ENCODE measurements at regions not wholly inside any gene's neighbourhood (a gene's known extent, or its start where the extent isn't known, plus 50 kb on each side); places are given as distances from the start of the nearest gene placed in this dataset.

DNA sequence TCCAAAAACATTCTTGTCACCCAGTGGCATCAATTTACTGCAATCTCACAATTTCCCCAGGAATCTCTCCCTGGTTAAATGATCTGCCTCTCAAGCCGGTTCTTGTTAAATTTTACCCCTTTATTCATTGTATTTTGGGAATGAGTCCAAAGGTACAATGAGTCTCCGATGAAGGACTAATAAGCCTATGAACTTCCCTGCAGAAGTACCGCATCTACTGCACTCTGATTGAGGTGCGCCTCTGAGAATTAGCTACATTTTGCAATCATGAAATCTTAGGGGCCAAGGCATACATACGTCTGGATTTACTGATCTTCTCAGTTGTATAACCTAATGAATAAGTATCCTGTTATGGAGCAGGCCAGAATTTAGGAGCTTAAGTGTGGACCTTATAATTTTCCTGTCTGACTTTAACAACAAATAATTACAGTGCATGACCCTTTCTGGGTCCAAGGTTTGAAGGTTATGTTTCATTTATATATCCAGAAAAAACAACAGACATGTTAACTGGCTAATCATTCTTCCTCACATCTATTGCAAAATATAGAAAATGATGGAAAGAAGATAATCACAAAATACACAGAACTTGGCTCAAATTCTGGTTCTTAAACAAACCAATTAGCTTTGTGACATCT, 261.8 kb upstream of the NRXN1 start:
- no peak for DNase-seq
- Histone ChIP-seq H3K27ac (ENCODE audit: insufficient read depth in 1 of 2, low read depth in 1 of 2, low read length in 2 of 2, poor library complexity in 1 of 2, severe bottlenecking in 2 of 2) (no peak overlapping the region), H3K4me1 (ENCODE audit: control extremely low read depth in 1 of 4, control insufficient read depth in 4 of 4, insufficient read depth in 4 of 4, low read length in 3 of 4) (no peaks in the 10 kb centered on the region), H3K27me3 (replicated peaks in 2 of 5; ENCODE audit: control insufficient read depth in 4 of 5, insufficient read depth in 5 of 5, low read length in 4 of 5) (no peaks in the 10 kb centered on the region), H3K9me3 (ENCODE audit: control extremely low read depth in 1 of 5, control insufficient read depth in 4 of 5, insufficient read depth in 2 of 5, low read depth in 1 of 5, low read length in 4 of 5) (no peaks in the 10 kb centered on the region), H3K4me3 (ENCODE audit: control insufficient read depth in 1 of 7, extremely low read depth in 1 of 7, insufficient read depth in 4 of 7, low read depth in 2 of 7, low read length in 6 of 7) (no peak overlapping the region), H3K36me3 (ENCODE audit: control insufficient read depth in 4 of 4, insufficient read depth in 4 of 4, low read length in 3 of 4) (no peaks in the 10 kb centered on the region)
- CTCF ChIA-PET, result no interaction called here
- 68% methylated on average over 4 of the region's 5 CpGs for WGBS (ENCODE audit: insufficient coverage)
- POLR2A ChIA-PET, result no interaction called here

DNA sequence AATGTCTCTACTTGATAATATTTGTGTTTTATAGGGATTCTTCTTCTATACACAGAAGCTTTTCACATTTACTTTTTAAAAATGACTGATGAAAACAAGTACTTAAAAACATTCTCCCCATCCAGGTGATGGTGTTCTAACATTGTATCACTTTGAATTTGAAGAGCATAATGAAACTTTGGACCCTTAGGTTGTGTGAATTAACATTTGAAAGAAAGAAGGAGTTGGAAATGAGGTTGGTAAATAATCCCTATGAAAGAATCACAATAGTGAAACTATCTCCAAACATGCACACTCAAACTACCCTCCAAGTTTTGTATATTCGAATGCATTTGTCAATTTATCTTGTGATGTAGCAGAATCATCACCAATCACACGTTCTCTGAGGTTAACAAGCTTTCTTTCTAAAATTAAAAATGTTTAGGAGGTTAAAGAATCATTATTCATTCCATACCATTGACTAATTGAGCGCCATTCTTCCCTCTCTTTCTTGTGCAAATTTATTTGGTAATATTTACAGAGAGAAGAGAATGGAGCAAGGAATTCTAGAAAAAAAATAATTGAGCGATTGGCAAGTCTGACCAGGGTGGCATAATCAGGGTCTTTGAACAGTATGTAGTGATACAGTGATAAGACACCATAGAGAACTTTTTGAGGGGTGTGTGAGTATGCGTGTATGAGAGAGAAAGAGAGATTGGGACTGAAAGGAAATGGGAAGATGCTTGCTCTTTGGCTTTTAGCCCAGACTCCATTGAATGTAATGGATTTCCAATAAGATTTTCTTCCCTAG, 260.0 kb upstream of the NRXN1 start:
- Histone ChIP-seq H3K4me1 (ENCODE audit: control extremely low read depth in 1 of 4, control insufficient read depth in 4 of 4, insufficient read depth in 4 of 4, low read length in 3 of 4) (no peaks in the 10 kb centered on the region), H3K36me3 (ENCODE audit: control insufficient read depth in 4 of 4, insufficient read depth in 4 of 4, low read length in 3 of 4) (no peaks in the 10 kb centered on the region), H3K27ac (ENCODE audit: insufficient read depth in 1 of 2, low read depth in 1 of 2, low read length in 2 of 2, poor library complexity in 1 of 2, severe bottlenecking in 2 of 2) (no peak overlapping the region), H3K4me3 (ENCODE audit: control insufficient read depth in 1 of 7, extremely low read depth in 1 of 7, insufficient read depth in 4 of 7, low read depth in 2 of 7, low read length in 6 of 7) (no peak overlapping the region), H3K9me3 (ENCODE audit: control extremely low read depth in 1 of 5, control insufficient read depth in 4 of 5, insufficient read depth in 2 of 5, low read depth in 1 of 5, low read length in 4 of 5) (no peaks in the 10 kb centered on the region), H3K27me3 (replicated peaks in 2 of 5; ENCODE audit: control insufficient read depth in 4 of 5, insufficient read depth in 5 of 5, low read length in 4 of 5) (no peaks in the 10 kb centered on the region)
- ChIA-PET CTCF (no interaction called here), POLR2A (no interaction called here)
- no peak for DNase-seq
- 90% methylated on average over 2 of the region's 5 CpGs for WGBS (ENCODE audit: insufficient coverage)

GRCh38 chr2:51290725-51291124, 258.8 kb upstream of the NRXN1 start:
- Histone ChIP-seq H3K4me3 (ENCODE audit: control insufficient read depth in 1 of 7, extremely low read depth in 1 of 7, insufficient read depth in 4 of 7, low read depth in 2 of 7, low read length in 6 of 7) (no peak overlapping the region), H3K4me1 (ENCODE audit: control extremely low read depth in 1 of 4, control insufficient read depth in 4 of 4, insufficient read depth in 4 of 4, low read length in 3 of 4) (no peaks in the 10 kb centered on the region), H3K9me3 (ENCODE audit: control extremely low read depth in 1 of 5, control insufficient read depth in 4 of 5, insufficient read depth in 2 of 5, low read depth in 1 of 5, low read length in 4 of 5) (no peaks in the 10 kb centered on the region), H3K27ac (ENCODE audit: insufficient read depth in 1 of 2, low read depth in 1 of 2, low read length in 2 of 2, poor library complexity in 1 of 2, severe bottlenecking in 2 of 2) (no peak overlapping the region), H3K27me3 (replicated peaks in 2 of 5; ENCODE audit: control insufficient read depth in 4 of 5, insufficient read depth in 5 of 5, low read length in 4 of 5) (no peaks in the 10 kb centered on the region), H3K36me3 (ENCODE audit: control insufficient read depth in 4 of 4, insufficient read depth in 4 of 4, low read length in 3 of 4) (no peaks in the 10 kb centered on the region)
- POLR2A ChIA-PET, result no interaction called here
- CTCF ChIA-PET, result no interaction called here
- no CpG with 5 or more reads among the region's 2 CpGs for WGBS (ENCODE audit: insufficient coverage)
- DNase-seq, result no peak

GRCh38 chr2:51289045-51289444, 257.1 kb upstream of the NRXN1 start:
- ChIA-PET POLR2A (no interaction called here), CTCF (no interaction called here)
- Histone ChIP-seq H3K36me3 (ENCODE audit: control insufficient read depth in 4 of 4, insufficient read depth in 4 of 4, low read length in 3 of 4) (no peaks in the 10 kb centered on the region), H3K4me3 (ENCODE audit: control insufficient read depth in 1 of 7, extremely low read depth in 1 of 7, insufficient read depth in 4 of 7, low read depth in 2 of 7, low read length in 6 of 7) (no peak overlapping the region), H3K27me3 (replicated peaks in 2 of 5; ENCODE audit: control insufficient read depth in 4 of 5, insufficient read depth in 5 of 5, low read length in 4 of 5) (peaks cover 0 to 2% (median 0%) of the 10 kb centered on the region in 5 experiments), H3K27ac (ENCODE audit: insufficient read depth in 1 of 2, low read depth in 1 of 2, low read length in 2 of 2, poor library complexity in 1 of 2, severe bottlenecking in 2 of 2) (no peak overlapping the region), H3K4me1 (ENCODE audit: control extremely low read depth in 1 of 4, control insufficient read depth in 4 of 4, insufficient read depth in 4 of 4, low read length in 3 of 4) (no peaks in the 10 kb centered on the region), H3K9me3 (ENCODE audit: control extremely low read depth in 1 of 5, control insufficient read depth in 4 of 5, insufficient read depth in 2 of 5, low read depth in 1 of 5, low read length in 4 of 5) (no peaks in the 10 kb centered on the region)
- no peak for DNase-seq
- WGBS (ENCODE audit: insufficient coverage), result 100% methylated on average over 1 of the region's 1 CpG

DNA sequence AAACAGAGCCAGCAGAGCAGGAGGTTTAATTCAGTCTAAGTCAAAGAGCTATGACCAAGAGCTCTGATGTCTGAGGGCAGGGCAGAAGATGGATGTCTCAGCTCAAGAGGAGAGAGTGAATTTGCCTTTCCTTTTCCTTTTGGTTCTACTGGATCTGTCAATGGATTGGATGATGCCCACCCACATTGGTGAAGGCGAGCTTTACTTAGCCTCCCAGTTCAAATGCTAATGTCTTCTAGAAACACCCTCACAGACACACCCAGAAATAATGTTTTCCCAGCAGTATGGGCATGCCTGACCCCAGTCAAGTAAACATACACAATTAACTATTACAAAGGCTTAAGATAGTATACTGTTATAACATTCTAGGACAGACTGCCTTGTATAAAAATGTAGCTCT, 236.3 kb upstream of the NRXN1 start:
- H3K27me3 ChIP-seq (replicated peaks in 2 of 5; ENCODE audit: control insufficient read depth in 4 of 5, insufficient read depth in 5 of 5, low read length in 4 of 5), result no peaks in the 10 kb centered on the region
- ChIA-PET CTCF (interaction anchor here (1.0 kb wide), 1 partner anchor 22 kb away, joined by 3 read pairs; no protein-coding TSS in a partner anchor), POLR2A (no interaction called here)
- no peaks in the 10 kb centered on the region for H3K36me3 ChIP-seq (ENCODE audit: control insufficient read depth in 4 of 4, insufficient read depth in 4 of 4, low read length in 3 of 4)
- H3K4me1 ChIP-seq (ENCODE audit: control extremely low read depth in 1 of 4, control insufficient read depth in 4 of 4, insufficient read depth in 4 of 4, low read length in 3 of 4), result no peaks in the 10 kb centered on the region
- no peak overlapping the region for H3K4me3 ChIP-seq (ENCODE audit: control insufficient read depth in 1 of 7, extremely low read depth in 1 of 7, insufficient read depth in 4 of 7, low read depth in 2 of 7, low read length in 6 of 7)
- no peak for DNase-seq
- WGBS (ENCODE audit: insufficient coverage), result 100% methylated on average over 1 of the region's 1 CpG
- no peaks in the 10 kb centered on the region for H3K9me3 ChIP-seq (ENCODE audit: control extremely low read depth in 1 of 5, control insufficient read depth in 4 of 5, insufficient read depth in 2 of 5, low read depth in 1 of 5, low read length in 4 of 5)
- H3K27ac ChIP-seq (ENCODE audit: insufficient read depth in 1 of 2, low read depth in 1 of 2, low read length in 2 of 2, poor library complexity in 1 of 2, severe bottlenecking in 2 of 2), result no peak overlapping the region

- no peaks in the 10 kb centered on the region for H3K9me3 ChIP-seq (ENCODE audit: control extremely low read depth in 1 of 5, control insufficient read depth in 4 of 5, insufficient read depth in 2 of 5, low read depth in 1 of 5, low read length in 4 of 5)
- 88% methylated on average over 1 of the region's 2 CpGs for WGBS (ENCODE audit: insufficient coverage)
- H3K4me1 ChIP-seq (ENCODE audit: control extremely low read depth in 1 of 4, control insufficient read depth in 4 of 4, insufficient read depth in 4 of 4, low read length in 3 of 4), result no peaks in the 10 kb centered on the region
- CTCF ChIA-PET, result no interaction called here
- no peak for DNase-seq
- no peak overlapping the region for H3K27ac ChIP-seq (ENCODE audit: insufficient read depth in 1 of 2, low read depth in 1 of 2, low read length in 2 of 2, poor library complexity in 1 of 2, severe bottlenecking in 2 of 2)
- no peak overlapping the region for H3K4me3 ChIP-seq (ENCODE audit: control insufficient read depth in 1 of 7, extremely low read depth in 1 of 7, insufficient read depth in 4 of 7, low read depth in 2 of 7, low read length in 6 of 7)
- no peaks in the 10 kb centered on the region for H3K27me3 ChIP-seq (replicated peaks in 2 of 5; ENCODE audit: control insufficient read depth in 4 of 5, insufficient read depth in 5 of 5, low read length in 4 of 5)
- no peaks in the 10 kb centered on the region for H3K36me3 ChIP-seq (ENCODE audit: control insufficient read depth in 4 of 4, insufficient read depth in 4 of 4, low read length in 3 of 4)
- POLR2A ChIA-PET, result no interaction called here
These were observed 233.6 kb upstream of the NRXN1 start for GRCh38 chr2:51265539-51265938.

DNA sequence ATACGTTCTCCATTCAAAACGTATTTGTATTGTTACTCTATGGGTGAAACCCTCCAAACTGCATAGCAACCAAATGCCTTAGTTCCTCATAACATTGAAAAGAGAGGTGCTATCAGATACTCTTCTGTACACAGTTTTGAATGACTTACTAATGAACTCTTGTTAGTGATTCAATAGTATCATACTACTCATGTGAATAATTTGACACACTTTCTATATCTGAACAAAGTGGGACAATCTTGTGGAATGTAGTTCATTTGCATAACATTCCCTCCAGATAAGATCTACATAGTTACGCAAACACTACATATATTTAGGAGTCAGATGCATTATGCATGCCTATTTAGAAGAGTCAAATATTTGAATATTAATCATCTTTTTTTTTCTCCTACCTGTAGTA, 232.0 kb upstream of the NRXN1 start:
- WGBS (ENCODE audit: insufficient coverage), result 100% methylated on average over 2 of the region's 3 CpGs
- Histone ChIP-seq H3K9me3 (ENCODE audit: control extremely low read depth in 1 of 5, control insufficient read depth in 4 of 5, insufficient read depth in 2 of 5, low read depth in 1 of 5, low read length in 4 of 5) (no peaks in the 10 kb centered on the region), H3K36me3 (ENCODE audit: control insufficient read depth in 4 of 4, insufficient read depth in 4 of 4, low read length in 3 of 4) (no peaks in the 10 kb centered on the region), H3K4me3 (ENCODE audit: control insufficient read depth in 1 of 7, extremely low read depth in 1 of 7, insufficient read depth in 4 of 7, low read depth in 2 of 7, low read length in 6 of 7) (no peak overlapping the region), H3K27ac (ENCODE audit: insufficient read depth in 1 of 2, low read depth in 1 of 2, low read length in 2 of 2, poor library complexity in 1 of 2, severe bottlenecking in 2 of 2) (no peak overlapping the region), H3K4me1 (ENCODE audit: control extremely low read depth in 1 of 4, control insufficient read depth in 4 of 4, insufficient read depth in 4 of 4, low read length in 3 of 4) (no peaks in the 10 kb centered on the region), H3K27me3 (replicated peaks in 2 of 5; ENCODE audit: control insufficient read depth in 4 of 5, insufficient read depth in 5 of 5, low read length in 4 of 5) (no peaks in the 10 kb centered on the region)
- no peak for DNase-seq
- ChIA-PET CTCF (no interaction called here), POLR2A (no interaction called here)

All from common myeloid progenitor, CD34-positive (primary cell).